SJCRH30 (cell line): ENCODE measurements at regions not wholly inside any gene's neighbourhood (a gene's known extent, or its start where the extent isn't known, plus 50 kb on each side); places are given as distances from the start of the nearest gene placed in this dataset.
A peak's percentile ranks its signal among the peaks of the same experiment; 100 is the strongest.
"Not testable (repeated sequence)": the region's sequence is repeated elsewhere in the genome, so short reads cannot be mapped to it uniquely, and the experiment has no call there.

Source experiments
- DNase-seq, 2 experiments: peaks; one replicate each; pipeline ENCODE4 v3.0.0-alpha.2; 2015 to 2020
- H3K27ac ChIP-seq: fragments of 250-450 bp; sonication (Bioruptor Pico); 2 replicates; pipeline ENCODE4 v1.5.1; 2020; ENCODE audit warnings: mild to moderate bottlenecking, moderate library complexity
- H3K27me3 ChIP-seq: fragments of 250-450 bp; sonication (Bioruptor Pico); 2 replicates; pipeline ENCODE4 v1.5.1; 2020; ENCODE audit warnings: mild to moderate bottlenecking, moderate library complexity
- H3K36me3 ChIP-seq: fragments of 250-450 bp; sonication (Bioruptor Pico); 2 replicates; pipeline ENCODE4 v1.5.1; 2020; ENCODE audit warnings: mild to moderate bottlenecking, moderate library complexity
- H3K4me1 ChIP-seq: fragments of 250-450 bp; sonication (Bioruptor Pico); 2 replicates; pipeline ENCODE4 v1.5.1; 2020; ENCODE audit warnings: mild to moderate bottlenecking, moderate library complexity
- H3K4me3 ChIP-seq: fragments of 250-450 bp; sonication (Bioruptor Pico); 2 replicates; pipeline ENCODE4 v1.5.1; 2020; ENCODE audit warnings: mild to moderate bottlenecking, moderate library complexity
- H3K9me3 ChIP-seq: fragments of 250-450 bp; sonication (Bioruptor Pico); replicated peaks from 2 replicates; pipeline ENCODE4 v1.5.1; 2020; ENCODE audit warnings: mild to moderate bottlenecking, moderate library complexity

DNA sequence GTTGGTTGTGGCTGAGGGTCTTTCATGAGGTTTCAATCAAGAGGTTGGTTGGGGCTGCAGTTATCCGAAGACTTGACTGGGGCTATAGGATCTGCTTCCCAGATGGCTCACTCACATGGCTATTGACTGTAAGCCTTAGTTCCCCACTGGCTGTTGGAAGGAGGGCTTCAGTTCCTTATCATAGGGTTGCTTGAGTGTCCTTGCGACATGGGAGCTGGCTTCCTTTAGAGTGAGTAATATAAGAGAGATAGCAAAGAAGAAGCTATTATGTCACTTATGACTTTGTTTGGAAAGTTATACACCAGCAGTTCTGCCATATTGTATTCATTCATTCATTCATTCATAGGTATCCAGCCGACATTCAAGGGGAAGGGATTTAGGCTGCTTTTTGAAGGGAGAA, 121.4 kb upstream of the WSCD1 start:
- H3K4me1 ChIP-seq: no peaks in the 10 kb centered on the region
- no peak overlapping the region for H3K27ac ChIP-seq
- DNase-seq: no peak
- no peaks in the 10 kb centered on the region for H3K27me3 ChIP-seq
- no peaks in the 10 kb centered on the region for H3K36me3 ChIP-seq
- no peaks in the 10 kb centered on the region for H3K9me3 ChIP-seq
- no peak overlapping the region for H3K4me3 ChIP-seq

DNA sequence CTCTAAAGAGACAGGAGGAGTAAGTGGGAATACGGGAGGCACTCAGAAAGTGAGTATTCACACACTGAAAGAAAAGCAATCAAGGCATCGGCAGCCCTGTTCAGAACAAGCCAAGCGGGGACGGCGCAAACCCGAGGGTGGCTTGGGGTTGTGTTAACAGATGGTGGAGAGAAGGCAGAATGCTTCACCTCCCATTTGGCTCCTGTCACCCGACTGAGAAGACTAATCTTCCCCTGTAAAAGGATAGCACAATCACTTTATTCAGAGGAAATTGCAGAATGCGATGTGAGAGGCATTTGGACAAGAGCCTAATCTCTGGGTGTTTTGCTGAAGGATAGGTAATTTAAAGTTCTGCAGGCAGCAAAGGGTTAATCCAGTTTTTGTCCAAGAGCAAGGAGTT, 119.3 kb upstream of the WSCD1 start:
- no peak for DNase-seq
- Histone ChIP-seq H3K4me1 (no peaks in the 10 kb centered on the region), H3K9me3 (no peaks in the 10 kb centered on the region), H3K27ac (no peak overlapping the region), H3K27me3 (no peaks in the 10 kb centered on the region), H3K4me3 (no peak overlapping the region), H3K36me3 (no peaks in the 10 kb centered on the region)

DNA sequence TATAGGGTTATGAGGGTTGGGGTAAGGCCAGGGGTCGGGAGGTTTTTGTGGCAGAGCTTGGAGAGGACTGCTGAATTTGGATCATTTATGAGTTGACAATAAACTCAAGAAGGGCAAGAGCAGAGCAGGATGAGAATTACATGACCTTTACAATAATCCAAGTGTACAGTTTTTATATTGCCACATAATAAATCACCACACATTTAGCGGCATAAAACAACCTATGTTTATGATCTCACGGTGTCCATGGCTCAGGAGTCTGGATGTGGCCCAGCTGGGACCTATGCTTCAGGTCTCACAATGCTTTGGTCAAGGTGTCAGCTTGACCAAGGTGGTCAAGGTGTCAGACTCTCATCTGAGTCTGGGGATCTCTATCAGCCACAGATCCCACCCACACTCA, 118.3 kb upstream of the WSCD1 start:
- Histone ChIP-seq H3K9me3 (no peaks in the 10 kb centered on the region), H3K27me3 (no peaks in the 10 kb centered on the region), H3K4me1 (no peaks in the 10 kb centered on the region), H3K4me3 (no peak overlapping the region), H3K27ac (no peak overlapping the region), H3K36me3 (no peaks in the 10 kb centered on the region)
- no peak for DNase-seq

DNA sequence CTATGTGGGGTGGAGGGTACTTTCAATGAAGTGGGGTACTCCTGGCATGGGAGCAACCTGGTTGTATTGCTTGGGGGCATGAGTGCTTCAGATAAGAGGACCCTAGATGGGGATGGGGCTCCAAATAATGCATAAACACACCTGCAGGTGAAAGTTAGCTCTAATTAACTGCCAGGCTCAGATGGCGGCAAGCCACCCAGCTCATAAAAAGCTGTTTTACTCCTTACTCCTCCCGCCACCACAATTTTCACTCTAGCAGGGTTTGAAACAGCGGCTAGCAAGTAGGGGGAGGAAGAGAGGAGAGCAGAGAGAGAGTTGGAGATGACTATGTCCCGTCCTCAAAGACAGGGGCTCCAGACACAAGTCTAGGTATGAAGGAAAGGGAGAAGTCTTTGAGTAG, 117.7 kb upstream of the WSCD1 start:
- Histone ChIP-seq H3K9me3 (no peaks in the 10 kb centered on the region), H3K27me3 (no peaks in the 10 kb centered on the region), H3K36me3 (no peaks in the 10 kb centered on the region), H3K27ac (no peak overlapping the region), H3K4me3 (no peak overlapping the region), H3K4me1 (no peaks in the 10 kb centered on the region)
- DNase-seq: no peak

DNA sequence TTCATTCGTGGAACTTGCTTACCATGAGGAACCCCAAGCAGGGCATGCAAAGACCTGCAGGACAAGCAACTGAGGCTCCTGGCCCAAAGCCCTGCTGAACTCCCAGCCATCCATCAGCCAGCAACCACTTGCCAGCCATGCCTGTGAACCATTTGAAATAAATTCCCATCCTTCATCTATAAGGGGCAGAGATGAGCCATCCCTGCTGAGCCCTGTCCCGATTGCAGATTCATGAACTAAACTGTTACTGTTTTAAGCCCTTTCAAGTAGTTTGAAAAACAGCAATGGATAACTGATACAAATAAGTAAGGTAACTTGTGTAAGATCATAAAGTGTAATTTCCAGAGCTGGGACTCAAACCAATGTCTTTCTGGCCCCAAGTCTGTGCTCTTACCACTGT, 114.4 kb upstream of the WSCD1 start:
- Histone ChIP-seq H3K4me3 (no peak overlapping the region), H3K4me1 (no peaks in the 10 kb centered on the region), H3K27ac (no peak overlapping the region), H3K36me3 (no peaks in the 10 kb centered on the region), H3K9me3 (no peaks in the 10 kb centered on the region), H3K27me3 (no peaks in the 10 kb centered on the region)
- no peak for DNase-seq

DNA sequence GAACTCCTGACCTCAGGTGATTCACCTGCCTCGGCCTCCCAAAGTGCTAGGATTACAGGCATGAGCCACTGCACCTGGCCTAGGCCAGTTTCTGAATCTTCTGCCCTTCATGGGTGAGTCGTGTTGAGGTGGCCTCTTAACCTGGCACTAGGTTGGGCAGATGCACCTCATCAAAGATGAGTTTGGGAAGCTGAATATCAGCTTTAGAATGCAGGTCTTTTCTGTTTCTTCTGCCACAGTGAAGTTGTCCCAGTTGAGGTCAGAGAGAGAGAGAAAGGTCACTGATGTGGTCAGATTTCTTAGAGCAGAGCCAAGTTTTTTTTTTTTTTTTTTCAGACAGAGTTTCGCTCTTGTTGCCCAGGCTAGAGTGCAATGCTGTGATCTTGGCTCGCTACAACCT, 111.3 kb upstream of the WSCD1 start:
- DNase-seq: no peak
- H3K27ac ChIP-seq: no peak overlapping the region
- H3K9me3 ChIP-seq: no peaks in the 10 kb centered on the region
- H3K4me1 ChIP-seq: no peaks in the 10 kb centered on the region
- H3K4me3 ChIP-seq: no peak overlapping the region
- H3K36me3 ChIP-seq: no peaks in the 10 kb centered on the region
- no peaks in the 10 kb centered on the region for H3K27me3 ChIP-seq

DNA sequence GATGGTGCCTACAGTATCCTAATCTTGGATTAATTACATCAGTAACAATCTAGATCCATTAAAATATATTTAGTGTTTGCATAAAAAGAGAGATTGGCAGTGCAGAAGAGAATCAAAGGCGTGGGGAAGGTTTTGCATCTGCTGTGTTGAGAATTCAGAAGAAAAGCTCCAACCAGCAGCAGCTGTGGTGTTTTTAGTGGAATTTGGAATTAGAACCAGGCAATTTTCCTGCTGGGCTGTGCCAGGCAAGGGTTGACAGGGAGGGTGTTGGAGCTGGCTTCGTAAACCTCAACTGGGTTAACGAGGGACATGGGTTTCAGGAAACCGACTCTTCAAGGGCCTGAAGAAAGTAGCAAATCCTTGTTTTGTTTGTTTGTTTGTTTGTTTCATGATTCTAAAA, 107.8 kb upstream of the WSCD1 start:
- no peak overlapping the region for H3K4me3 ChIP-seq
- no peaks in the 10 kb centered on the region for H3K36me3 ChIP-seq
- no peak for DNase-seq
- H3K9me3 ChIP-seq: no peaks in the 10 kb centered on the region
- H3K27ac ChIP-seq: no peak overlapping the region
- H3K4me1 ChIP-seq: no peaks in the 10 kb centered on the region
- H3K27me3 ChIP-seq: no peaks in the 10 kb centered on the region

DNA sequence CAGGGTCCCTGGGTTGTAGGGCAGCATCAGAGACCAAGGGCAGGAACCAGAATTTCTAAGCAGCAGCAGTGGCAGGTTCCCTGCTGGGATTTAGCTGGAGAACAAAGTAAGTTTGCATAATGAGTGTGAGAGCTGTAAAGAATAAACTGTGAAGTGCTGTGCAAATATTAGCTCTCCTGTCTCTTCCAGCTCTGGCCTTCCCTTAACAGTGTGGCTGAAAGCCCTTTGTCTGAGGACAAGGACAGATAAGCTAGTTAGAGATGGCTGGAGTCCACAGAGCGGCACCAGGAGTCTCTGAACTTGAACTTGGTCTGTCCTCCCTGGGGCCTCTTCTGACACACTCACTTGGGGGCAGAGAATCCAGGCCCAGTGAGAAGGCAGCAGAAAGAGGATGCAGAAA, 98.2 kb upstream of the WSCD1 start:
- H3K9me3 ChIP-seq: no peaks in the 10 kb centered on the region
- no peak overlapping the region for H3K4me3 ChIP-seq
- H3K36me3 ChIP-seq: no peaks in the 10 kb centered on the region
- no peak overlapping the region for H3K27ac ChIP-seq
- H3K4me1 ChIP-seq: no peaks in the 10 kb centered on the region
- no peaks in the 10 kb centered on the region for H3K27me3 ChIP-seq
- no peak for DNase-seq

DNA sequence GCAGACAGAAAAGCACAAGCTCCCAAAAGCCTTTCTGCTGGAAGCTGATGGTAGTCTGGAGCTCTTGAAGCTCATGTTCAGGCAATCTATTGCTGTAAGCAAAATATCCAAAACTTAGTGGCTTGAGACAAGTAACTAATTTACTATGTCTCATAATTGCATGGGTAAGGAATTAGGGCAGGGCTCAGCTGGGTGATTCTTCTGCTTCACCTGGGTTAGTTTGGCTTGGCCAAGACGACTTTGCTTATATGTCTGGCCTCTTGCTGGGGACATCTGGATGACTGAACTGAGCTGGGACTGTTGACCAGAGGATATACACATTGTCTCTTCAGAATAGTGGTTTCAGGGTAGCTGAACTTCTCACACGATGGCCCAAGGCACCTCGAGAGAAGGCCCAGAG, 96.8 kb upstream of the WSCD1 start:
- Histone ChIP-seq H3K27ac (no peak overlapping the region), H3K27me3 (no peaks in the 10 kb centered on the region), H3K4me3 (no peak overlapping the region), H3K4me1 (no peaks in the 10 kb centered on the region), H3K9me3 (no peaks in the 10 kb centered on the region), H3K36me3 (no peaks in the 10 kb centered on the region)
- DNase-seq: no peak

DNA sequence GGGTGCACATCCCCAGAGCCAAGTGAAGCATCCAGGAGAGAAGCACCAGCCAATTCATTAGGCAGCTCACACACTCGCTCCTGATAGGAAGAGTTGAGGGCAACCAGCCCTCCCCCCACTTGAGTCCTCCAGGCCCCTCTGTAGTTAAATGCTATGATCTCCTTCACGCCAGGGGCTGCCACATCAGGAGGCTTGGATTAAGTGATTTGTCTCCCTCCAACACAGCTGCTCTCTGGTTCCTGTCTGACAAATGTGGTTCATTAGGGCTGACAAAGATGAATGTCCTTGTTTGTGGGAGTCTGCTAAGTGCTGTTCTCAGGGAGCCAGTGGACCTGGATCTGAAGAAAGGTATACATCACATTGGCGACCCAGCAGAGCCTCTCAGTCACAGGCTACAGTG, 94.5 kb upstream of the WSCD1 start:
- Histone ChIP-seq H3K36me3 (no peaks in the 10 kb centered on the region), H3K4me3 (no peak overlapping the region), H3K4me1 (no peaks in the 10 kb centered on the region), H3K27me3 (no peaks in the 10 kb centered on the region), H3K27ac (peak overlapping the region; percentile 37; the same call in 1 of the 2 replicates), H3K9me3 (no peaks in the 10 kb centered on the region)
- peak; percentile 16 to 37 for DNase-seq

DNA sequence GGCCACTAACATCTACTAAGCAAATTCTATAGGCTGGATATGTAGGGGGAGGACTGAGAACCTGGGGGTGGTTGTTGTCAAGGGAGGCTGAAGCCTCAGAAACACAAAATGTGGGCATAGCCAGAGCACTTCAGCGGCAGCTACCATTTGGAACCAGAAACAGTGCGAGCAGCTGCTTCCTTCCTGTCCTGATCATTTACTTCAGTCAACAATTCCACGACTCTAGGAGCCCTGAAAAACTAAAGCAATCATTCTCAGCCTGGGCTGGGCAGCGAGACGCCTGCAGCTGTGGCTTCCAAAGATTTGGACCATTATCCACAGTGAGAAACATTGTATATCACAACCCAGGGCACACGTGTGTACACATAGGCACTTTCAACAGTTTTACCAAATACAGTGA, 93.9 kb upstream of the WSCD1 start:
- Histone ChIP-seq H3K36me3 (no peaks in the 10 kb centered on the region), H3K27me3 (no peaks in the 10 kb centered on the region), H3K27ac (peak overlapping the region; percentile 37; the same call in 1 of the 2 replicates), H3K4me3 (no peak overlapping the region), H3K4me1 (no peaks in the 10 kb centered on the region), H3K9me3 (no peaks in the 10 kb centered on the region)
- peak in 1 of 2 experiments; percentile 9 for DNase-seq

DNA sequence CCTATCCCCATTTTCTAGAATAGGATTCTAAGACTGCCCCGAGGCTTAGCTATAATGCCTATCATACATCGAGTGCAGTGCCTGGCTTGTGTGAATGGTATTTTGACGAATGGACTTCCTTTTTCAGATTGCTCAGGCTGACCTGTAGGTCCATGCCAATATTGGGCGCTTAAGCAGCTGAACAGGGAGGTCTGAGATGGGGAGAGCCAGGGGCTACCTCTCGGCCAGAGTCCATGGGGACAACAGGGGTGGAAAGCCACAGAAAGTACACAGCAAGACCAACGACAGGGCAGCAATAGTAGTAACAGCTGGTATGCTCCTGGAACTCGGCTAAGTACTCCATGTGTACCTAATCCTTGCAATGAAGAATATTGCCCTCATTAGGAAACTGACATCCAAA, 91.7 kb upstream of the WSCD1 start:
- no peak for DNase-seq
- Histone ChIP-seq H3K4me1 (no peaks in the 10 kb centered on the region), H3K27ac (no peak overlapping the region), H3K36me3 (no peaks in the 10 kb centered on the region), H3K4me3 (no peak overlapping the region), H3K9me3 (no peaks in the 10 kb centered on the region), H3K27me3 (no peaks in the 10 kb centered on the region)

DNA sequence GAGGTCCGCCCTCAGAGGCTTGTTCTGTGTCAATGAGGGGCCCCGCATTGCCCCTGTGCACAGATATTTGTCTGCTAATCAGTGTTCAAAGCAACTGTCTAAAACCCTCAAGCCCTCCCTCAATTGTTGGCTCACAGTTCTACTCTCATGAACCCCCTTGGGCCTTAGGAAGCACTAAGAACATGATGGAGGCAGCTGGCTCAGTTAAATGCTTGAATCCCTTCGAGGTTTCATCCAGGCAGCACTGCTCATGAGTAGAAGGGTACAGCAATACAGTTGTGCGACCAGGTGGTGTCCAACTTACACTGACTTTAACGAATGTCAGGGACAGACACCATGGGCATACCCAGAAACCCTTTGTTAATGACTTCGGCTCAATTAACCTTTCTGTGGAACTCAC, 89.2 kb upstream of the WSCD1 start:
- Histone ChIP-seq H3K4me1 (no peaks in the 10 kb centered on the region), H3K4me3 (no peak overlapping the region), H3K9me3 (no peaks in the 10 kb centered on the region), H3K27me3 (no peaks in the 10 kb centered on the region), H3K27ac (no peak overlapping the region), H3K36me3 (no peaks in the 10 kb centered on the region)
- DNase-seq: no peak

DNA sequence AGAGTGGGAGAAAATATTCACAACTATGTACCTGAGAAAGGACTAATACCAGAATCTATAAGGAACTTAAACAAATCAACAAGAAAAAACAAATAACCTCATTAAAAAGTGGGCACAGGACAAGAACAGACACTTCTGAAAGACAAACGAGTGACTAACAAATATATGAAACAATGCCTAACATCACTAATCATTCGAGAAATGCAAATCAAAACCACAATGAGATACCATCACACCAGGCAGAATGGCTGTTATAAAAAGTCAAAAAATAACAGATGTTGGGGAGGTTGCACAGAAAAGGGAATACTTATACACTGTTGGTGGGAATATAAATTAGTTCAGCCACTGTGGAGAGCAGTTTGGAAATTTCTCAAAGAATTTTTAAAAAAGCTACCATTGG, 83.5 kb upstream of the WSCD1 start:
- Histone ChIP-seq H3K27ac (no peak overlapping the region), H3K4me1 (no peaks in the 10 kb centered on the region), H3K4me3 (no peak overlapping the region), H3K27me3 (no peaks in the 10 kb centered on the region), H3K36me3 (no peaks in the 10 kb centered on the region), H3K9me3 (no peaks in the 10 kb centered on the region)
- no peak for DNase-seq

DNA sequence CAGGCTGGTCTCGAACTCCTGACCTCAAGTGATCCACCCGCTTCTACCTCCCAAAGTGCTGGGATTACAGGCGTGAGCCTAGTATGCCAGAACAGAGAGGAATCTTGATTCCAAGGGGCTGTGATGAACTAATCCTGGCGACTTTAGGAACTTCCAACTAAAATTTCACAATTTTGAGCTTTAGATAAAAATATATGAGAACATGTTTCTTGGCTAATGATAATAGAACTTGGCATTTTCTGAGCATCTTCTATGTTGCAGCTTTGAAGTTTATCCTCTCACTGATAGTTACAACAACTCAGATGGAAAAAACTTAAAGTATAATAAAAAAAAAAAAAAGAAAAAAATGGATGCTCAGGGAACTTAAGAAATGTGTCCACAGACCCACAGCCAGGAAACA, 69.8 kb upstream of the WSCD1 start:
- Histone ChIP-seq H3K27me3 (no peaks in the 10 kb centered on the region), H3K27ac (no peak overlapping the region), H3K4me3 (no peak overlapping the region), H3K4me1 (no peaks in the 10 kb centered on the region; the same call in 1 of the 2 replicates), H3K36me3 (no peaks in the 10 kb centered on the region), H3K9me3 (no peaks in the 10 kb centered on the region)
- no peak for DNase-seq

DNA sequence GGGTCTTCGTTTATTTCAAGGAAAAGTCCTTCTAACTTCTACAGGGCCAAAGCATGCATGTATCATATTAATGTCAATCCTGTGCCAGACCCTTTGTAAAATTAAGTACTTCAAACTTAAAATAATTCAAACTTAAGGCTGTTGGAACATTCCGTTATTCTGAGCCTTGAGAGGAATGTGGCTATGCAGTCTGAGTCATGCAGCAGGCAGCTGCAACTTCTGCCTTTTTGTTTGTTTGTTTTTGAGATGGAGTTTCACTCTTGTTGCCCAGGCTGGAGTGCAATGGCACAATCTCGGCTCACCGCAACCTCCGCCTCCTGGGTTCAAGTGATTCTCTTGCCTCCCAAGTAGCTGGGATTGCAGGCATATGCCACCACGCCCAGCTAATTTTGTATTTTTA, 67.0 kb upstream of the WSCD1 start:
- H3K9me3 ChIP-seq, H3K36me3 ChIP-seq, H3K27ac ChIP-seq, DNase-seq, H3K4me3 ChIP-seq, H3K27me3 ChIP-seq, H3K4me1 ChIP-seq: not testable (repeated sequence)

DNA sequence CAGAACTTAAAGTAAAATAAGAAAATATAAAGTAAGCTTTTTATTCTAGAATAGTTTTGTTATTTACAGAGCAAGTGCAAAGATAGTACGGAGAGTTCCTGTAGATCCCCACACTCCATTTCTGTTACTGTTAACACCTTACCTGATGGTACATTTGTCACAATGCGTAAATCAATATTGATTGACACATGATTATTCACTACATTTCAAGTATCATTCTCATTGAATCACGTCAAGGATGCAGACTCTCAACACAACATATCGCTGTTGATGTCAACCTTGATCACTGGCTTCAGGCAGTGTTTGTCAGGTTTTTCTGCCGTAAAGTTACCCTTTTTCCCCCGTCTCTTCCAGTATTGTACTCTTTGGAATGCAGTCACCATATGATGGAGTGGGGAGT, 64.2 kb upstream of the WSCD1 start:
- Histone ChIP-seq H3K27me3 (no peaks in the 10 kb centered on the region), H3K4me1 (no peaks in the 10 kb centered on the region; the same call in 1 of the 2 replicates)

More for the DNA sequence above, 64.2 kb upstream of the WSCD1 start:
- H3K4me3 ChIP-seq: no peak overlapping the region
- H3K9me3 ChIP-seq: no peaks in the 10 kb centered on the region
- DNase-seq: no peak
- H3K36me3 ChIP-seq: no peaks in the 10 kb centered on the region
- H3K27ac ChIP-seq: no peak overlapping the region
